Activated CD4-positive, CD25-positive, alpha-beta regulatory T cell treated with anti-CD3 and anti-CD28 coated beads, Interleukin-2, amount 50 U/mL, for 24 hours (primary cell): ENCODE measurements at regions not wholly inside any gene's neighbourhood (a gene's known extent, or its start where the extent isn't known, plus 50 kb on each side); places are given as distances from the start of the nearest gene placed in this dataset.

Experiments
- ATAC-seq, 2 donors: fragments of 150-1000 bp; cut with Tn5 transposase; one replicate each; pipeline ENCODE4 v1.10.0; 2021; ENCODE audit warnings: mild to moderate bottlenecking in 1 of 2, moderate library complexity in 1 of 2

DNA sequence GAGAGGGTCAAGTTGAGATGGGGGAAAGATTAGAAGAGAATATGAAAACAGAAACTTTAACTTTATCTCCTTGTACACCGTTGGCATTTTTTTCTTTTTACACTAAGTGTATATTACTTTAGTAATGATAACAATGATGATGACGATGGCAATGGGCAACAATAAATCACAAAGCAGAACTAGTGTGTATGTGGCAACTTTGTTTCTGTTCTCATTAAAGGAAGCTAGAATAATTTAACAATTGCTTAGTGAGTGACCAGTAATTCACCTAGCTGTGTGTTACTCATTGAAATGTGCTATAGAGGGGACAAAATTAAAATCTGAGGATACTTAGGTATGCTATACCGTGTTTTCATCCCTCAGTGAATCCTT lies 318.5 kb upstream of the TBL1XR1 start:
- no peak for ATAC-seq

DNA sequence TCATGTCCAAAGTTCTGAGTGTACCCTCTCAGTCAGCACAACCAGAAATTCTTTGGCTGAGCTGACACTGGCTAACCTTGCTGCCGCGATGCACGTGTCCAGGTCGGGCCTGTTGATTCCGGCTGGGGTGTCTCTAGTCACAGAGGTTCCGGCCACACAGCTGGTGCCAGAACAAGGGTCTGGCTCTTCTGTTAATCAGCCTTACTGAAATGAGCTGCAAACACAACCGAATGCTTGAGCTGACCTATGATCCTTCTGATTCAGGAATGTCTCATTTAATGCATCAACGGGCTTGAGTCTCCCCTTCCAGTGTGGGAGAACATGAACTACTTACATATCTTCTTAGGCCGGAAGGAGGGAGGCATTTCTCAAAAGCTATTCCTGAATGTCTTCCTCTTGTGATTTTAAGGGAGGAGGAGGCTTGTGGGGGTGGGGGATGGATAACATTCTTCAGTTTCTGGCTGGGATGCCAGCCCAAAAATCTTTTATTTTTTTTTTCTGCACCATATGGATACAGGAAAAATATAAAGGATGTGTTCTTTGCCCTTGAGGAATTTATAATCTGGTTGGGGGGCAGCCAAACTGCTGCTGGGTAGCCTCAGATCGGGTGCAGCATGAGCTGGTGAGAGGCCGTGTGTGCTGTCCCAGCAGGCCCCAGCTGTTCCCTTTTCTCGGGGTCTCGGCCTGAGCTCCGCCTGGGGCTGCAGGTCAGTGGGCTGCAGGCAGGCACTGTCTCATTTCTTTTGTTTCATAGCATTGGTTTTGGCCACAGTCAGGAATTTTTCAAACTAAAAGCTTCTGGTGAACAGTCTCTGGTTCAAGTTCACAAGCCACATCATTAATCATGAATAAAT lies 319.1 kb upstream of the TBL1XR1 start:
- ATAC-seq: no peak

DNA sequence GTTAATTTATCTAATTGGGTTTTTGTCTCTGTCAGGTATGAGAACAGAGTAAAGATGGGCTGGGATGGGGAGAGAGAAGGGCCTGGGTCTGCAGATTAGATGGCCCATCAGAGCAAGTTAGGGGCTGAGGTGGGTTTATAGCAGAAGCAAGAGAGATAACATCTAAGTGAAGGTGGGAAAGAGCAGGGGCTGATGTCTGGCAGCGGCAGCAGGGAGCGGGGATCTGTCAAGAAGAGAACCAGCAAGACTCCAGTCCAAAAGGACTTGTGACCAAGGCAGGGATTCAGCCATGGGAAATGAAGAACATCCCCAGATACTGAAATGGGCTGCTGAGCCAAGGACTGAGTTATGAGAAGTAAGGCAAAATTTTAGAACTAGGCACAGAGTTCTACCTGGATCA lies 320.6 kb upstream of the TBL1XR1 start:
- ATAC-seq: no peak

DNA sequence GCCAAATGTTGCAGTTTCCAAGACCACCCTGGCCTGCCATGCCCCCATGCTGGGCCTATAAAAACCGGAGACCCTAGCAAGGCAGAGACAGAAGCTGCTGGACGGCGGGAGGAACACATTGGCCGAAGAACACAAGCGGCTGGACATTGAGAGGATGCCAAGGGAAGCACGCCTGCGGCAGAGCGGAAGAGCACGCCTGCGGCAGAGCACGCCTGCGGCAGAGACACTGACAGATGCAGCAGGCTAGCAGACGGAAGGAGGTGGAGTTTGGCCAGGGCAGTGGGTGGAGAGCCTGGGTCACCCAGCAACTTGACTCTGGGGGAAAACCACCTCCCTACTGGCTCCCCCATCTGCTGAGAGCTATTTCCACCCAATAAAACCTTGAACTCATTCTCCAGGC lies 322.3 kb upstream of the TBL1XR1 start:
- ATAC-seq: no peak

DNA sequence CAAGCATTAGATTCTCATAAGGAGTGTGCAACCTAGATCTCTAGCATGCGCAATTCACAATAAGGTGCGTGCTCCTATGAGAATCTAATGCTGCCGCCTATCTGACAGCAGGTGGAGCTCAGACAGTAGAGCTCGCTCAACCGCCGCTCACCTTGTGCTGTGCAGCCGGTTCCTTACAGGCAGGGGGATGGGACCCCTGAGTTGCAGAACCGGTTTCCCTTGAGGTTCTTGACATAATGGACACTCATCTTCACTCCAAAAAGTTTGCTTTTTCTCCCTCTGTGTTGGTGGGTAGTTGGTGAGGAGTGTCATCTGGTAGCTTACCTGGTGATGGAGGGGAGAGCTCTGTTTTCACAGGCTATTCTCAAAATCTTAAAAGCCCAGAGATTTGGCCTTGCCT lies 324.0 kb upstream of the TBL1XR1 start:
- ATAC-seq: no peak

DNA sequence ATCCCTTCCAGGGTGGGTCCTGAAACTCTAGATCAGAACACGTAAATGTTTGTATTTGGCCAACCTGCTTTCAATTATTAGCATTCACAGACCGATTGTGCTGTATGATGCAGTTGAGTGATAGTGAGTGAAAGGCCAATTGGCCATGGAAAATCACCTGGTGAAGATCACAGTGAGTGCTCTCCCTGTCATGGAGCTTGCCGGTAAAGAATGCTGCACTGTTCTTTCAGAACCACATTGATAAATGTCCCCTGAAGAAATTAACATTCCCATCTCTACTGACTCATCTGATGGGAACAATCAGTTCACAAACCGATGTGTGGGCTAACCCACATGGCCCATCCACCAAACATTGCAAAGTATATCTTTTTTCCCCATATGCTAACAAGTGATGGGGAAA lies 324.8 kb upstream of the TBL1XR1 start:
- ATAC-seq: no peak

DNA sequence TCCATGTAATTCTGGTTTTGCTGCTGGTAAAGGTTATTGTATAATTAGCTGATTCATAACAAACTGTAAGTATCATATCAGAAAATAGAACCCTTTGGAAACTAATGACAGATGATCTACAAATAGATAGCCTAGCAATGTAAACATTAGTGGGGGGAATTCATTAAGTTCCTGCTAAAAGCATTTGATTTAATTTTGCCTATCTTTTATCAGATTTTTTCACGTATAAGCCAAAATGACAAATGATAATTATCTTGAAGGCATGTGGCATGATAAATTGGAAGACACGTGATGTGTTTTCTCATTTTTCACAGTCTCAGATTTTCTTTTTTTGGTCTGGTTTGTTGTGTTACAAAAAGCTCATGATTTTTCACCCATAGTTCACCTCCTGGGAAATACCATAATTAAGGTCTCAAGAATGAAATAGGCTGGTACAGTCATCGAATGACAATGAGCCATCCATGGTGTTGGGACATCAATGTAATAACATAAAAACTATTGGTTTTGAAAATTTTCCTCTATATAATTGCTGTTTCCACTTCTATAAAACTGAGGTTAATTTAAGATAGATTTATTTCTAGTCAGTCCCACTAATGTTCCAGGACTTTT lies 325.9 kb upstream of the TBL1XR1 start:
- no peak for ATAC-seq

DNA sequence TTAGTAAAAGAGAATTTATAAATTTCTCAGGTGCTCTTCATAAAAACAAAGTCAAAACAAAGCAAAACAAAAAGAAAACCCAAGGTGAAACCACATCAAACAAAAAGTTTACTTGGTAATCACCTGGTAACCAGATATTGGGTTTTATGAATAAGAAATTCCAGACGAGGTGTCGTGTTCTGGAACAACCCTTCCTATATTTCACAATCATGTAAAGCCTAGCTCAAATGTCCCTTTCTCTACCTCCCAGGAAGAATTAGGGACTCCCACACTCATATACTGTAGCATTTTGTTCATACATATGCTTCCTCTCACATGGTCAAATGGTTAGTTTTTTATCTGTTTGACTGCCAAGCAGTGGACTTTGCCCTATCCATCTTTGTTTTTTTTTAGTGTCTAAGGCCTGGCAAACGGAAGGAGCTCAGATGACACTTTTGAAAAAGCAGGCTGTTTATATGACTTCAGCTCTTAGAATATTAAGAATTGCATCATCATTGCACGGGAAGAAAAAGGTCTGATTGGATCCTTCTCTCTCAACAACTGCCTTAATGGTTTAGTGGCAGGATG lies 326.7 kb upstream of the TBL1XR1 start:
- ATAC-seq: no peak

DNA sequence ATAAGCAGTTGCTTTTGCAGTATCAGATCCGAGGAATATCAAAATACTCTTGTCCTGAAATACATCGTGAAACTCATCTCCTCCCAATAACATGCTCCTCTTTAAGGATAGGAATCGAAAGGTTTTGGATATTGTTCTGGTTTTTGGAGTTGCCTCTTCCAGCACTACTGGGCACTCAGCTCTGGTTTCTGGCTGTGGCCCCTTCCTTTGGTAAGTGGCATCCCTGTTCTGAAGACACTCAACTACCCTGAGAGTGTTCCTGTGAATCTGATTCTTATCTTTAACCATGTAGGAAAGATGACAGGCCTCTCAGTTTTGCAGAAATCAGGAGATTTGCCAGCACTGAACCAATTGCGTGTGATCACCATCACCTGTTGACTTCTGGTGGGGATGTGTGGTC lies 327.5 kb upstream of the TBL1XR1 start:
- no peak for ATAC-seq

DNA sequence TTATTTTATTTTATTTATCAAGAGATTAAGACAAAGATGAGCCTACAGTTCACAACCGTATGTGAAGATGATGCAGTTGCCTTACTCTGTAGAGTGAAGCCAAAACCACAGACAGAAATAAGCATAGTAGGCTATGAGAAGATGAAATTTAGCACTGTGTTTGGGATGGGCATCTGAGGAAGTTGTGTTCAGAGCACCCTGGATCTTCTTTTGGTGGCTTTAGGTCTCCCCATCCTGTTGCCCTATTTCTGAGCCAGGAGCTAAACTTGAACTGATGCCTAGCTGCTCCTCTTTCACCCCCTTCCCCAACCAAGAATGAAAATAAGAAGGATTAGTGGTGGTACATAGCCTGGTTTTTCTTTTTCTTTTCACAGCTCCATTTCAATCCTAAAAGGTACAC lies 328.1 kb upstream of the TBL1XR1 start:
- ATAC-seq: no peak

DNA sequence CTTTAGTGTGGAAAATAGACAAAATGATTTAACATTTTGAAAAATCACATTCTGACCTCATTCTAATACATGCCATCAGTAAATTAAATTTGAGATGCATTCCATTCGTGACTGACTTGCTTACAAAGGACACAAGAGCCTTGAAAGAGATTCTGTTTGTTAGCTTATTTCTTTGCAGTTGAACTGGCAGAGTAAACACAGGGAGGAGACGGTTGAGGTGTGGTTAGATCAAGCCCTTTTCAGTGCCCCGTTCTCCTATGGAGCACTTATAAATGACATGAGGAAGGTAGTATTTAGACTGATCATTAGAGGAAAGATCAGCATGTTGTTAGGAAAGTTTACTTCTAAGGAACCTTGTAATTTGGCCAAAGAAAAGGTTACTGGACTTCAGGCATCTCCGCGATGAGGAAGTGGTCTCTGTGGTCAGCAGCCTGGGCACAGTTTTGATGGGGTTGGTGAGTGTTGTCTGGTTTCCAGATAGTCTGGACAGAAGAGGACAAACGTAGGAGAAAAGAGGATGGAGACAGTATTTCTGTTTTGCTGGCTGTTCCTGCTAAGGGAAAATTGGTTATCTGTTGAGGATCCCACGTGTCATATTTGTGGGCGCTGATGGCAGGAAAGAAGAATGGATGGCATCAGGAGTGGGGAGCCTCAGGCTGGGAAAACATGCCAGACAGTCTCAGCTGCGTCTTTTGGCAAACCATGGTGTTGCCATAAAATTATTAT lies 328.9 kb upstream of the TBL1XR1 start:
- no peak for ATAC-seq

DNA sequence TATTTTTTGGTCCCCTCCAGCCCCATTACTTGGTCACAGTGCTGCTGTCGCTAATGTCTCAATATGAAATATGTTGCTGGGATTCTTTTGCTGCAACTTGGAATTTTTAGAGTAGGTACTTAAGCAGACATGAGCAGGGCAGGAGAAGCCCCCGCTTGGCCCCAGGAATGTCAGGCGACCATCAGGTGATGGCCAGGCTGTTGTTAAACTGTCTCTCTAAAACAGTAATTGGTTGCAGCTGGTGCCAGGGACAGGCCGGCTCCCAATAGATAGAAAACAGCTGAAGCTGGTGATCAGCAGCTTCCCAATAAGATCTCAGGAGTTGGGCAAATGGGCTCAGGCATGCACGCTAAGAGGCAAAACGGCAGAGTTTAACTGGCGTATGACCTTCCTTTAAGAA lies 329.9 kb upstream of the TBL1XR1 start:
- no peak for ATAC-seq

DNA sequence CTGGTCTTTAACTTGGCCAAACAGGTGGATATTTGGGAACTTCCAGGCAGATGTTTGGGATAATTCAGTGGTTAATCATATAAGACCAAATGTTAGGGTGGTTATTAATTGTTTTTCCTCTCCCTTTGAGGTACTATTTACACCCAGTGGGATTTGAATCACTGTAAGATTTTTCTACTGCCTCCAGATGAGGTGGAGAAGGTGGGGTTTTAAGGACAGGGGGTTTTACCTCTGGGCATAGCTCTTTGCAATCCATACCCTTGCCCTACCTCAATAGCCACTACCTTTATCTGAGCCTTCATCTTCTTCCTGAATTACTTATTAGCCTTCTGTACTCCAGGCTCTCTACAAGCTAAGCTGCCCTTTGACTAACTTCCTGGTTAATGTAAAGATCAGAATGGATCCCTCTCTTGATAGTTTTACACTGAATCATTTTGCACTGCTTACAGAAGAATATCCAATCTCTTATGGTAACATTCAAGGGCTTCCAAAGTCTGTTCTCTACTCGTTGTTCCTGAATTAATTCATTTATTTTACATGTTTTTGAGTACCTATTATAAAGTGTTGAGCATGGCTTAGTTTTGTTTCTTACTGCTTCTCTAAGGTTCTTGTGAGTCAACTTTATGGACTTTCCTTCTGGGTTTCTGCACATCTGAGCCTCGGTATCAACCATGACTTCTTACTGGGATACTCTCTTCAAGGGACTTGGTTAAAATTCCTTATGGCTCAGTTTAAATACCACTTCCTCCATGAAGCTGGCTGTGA lies 331.2 kb upstream of the TBL1XR1 start:
- no peak for ATAC-seq

DNA sequence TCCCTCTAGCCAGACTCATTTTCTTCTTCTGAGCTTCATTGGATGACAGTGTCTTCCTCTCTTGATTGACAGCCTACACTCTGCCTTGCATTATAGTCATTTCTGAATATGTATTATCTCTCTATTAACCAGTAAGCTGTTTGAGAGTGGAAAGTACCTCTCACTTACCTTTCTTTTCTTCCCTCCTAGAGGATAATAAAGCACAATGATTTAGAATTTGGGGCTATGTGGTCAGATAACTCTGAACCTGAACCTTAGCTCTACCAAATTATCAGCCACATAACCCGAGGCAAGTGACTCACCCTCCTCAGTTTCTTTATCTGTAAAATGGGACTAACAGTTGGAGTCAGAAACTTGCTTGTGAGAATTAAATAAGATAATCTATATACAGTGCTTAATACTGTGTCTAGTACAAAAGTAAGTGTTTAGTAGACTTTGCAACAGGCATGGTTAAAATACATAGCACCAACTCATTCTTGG lies 331.8 kb upstream of the TBL1XR1 start:
- ATAC-seq: peak in 1 of 2 donors; percentile 63

DNA sequence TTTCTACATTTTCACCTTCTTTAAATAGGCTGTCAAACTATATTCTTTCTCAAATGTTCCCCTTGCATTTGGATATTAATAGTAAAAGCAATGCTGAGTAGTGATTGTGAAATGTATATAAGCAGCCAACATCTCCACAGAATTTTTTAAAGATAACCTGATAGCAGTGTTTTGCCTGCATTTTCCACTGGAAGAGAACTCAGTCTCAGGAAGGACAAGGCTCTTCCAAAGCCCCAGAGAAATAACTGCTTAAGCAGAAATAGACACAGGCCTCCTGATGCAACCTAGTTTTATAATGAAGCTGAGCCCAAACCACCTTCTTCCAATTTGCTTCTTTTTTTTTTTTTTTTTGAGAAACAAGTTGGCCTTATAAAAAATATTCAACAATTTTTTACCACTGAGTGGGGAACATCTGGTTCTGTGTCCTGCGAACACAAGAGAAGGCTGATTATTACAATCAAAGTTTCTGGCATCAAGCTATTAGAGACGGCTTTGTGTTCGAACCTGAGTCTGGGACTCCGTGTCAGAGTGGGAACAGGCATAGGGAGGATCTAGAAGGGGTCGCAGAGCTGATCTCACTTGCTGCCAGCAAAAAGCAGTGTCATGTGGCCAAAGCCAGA lies 332.5 kb upstream of the TBL1XR1 start:
- ATAC-seq: no peak

DNA sequence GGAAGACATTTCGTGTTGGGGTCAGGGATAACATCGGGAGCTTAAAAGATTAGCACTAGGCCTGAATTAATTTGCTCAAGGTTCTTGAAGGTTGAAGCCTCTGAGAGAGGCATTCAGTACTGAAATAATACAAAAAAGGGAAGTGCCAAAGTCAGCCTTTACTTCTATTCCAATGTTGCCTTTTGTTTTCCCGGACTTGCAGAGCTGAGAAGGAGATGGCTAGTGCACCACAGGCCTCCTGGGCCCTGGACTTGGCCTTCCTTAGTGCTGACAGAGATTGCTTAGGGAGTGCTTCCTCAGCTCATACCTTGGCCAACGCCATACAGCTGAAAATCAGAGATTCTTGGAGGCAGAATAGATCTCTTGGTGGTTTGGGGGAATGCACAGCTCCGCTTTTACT lies 333.6 kb upstream of the TBL1XR1 start:
- ATAC-seq: no peak

DNA sequence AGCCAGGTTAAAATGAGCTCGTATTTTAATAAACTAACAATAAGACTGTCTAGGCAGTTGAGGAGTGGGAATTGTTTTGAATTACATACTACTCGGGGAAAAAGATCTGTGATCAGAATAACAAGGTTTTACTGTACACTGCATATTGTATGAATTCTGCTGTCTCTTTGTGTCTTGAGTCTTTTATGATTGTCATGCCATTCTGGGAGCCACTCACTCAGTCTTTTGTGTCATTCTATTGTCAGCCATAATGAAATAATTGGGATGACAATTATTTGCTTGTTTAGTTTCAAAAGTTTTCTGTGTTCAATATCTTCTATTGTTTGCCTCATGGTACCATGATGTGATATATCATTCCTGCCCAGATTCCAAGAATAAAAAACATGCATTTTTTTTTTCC lies 339.6 kb upstream of the TBL1XR1 start:
- ATAC-seq: no peak

DNA sequence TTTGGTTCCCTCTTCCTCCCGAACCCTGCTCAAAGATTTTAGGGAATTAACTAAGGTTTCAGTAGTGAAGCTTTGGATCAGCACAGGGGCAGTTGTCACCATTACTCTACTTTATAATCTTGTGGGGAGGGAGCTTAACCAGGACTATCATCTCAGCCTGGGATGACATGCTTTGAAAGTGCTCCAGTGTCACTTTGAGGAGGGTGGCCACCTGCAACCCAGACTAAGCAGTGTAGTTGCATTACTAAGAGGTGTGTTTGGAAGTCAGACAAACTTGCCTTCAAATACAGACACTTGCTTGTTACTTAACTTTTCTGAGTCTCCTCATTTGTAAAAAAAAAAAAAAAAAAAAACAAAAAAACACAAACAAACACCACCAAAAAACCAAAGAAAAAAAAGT lies 340.3 kb upstream of the TBL1XR1 start:
- no peak for ATAC-seq

DNA sequence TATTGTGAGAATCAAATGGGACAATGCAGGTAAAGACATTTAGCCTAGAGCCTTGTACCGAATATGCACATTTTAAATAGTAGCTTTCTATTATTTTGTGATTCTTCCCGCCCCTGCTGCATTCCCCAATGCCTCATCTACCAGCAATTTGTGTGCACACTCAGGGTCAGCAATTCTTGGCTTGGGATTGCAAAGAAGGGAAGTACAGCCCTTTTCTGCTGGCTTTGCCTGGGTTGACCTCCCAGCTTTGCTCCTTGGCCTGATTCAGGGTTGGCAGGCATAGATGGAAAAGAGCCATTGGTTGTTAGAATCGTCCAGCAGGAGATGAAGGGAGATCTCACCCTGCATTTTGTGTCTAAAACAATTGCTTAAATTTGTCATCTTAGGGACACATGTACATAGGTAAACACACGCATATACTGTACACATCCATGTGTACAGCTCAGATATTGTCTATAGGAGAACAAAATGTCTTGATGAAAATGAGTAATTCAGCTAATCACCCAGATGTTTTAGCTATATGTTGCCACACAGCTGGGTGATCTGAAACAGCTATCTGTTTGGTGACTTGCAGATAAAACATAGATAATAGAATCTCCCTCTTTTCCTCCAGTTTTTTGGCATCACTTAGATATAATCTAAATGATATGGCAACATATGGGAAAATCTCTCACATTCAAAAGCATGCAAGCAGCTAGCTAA lies 340.9 kb upstream of the TBL1XR1 start:
- no peak for ATAC-seq

DNA sequence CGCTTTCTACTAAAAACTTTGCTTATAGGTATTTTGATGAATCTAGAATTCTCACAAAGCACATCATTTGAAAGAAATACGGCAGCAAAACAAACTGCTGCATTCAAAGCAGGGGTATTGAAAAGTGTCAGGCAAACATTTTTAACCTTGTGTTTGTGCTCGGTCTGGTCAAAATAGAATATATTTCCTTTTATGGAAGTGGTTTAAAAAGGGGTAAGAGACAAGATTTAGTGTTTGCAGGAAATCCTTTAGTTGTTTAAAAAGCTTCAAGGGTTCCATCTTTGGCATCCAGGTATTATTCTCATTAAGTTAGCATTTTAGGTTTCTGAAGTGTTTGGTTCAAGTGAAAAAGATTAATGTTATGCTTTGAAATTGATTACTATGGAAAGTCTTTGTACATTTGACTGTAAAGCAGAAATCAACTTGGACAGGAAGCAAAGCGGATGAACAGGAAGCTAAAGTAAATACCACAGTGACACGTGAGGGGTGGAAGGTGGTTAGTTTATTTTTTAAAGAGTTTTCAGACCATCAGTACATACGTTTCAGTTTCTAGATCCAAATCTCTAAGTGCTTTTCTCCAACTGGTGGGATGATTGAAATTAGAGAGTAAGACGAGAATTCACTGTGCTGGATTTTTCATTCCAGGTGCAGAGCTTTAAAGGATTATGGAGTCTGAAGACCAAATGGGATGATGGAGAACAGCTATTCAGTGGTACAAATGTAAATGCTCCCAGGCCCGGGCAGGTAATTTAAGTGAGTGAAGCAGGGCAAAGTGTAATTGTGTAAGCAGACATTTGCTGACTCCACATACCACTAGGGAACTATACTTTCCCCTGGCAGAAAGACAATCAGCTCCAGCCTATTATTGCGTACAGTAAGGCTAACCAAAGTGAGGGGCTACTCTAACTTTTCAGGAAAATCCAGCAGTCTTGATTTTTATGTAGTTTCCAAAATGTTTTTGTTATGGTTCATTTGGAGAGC lies 341.8 kb upstream of the TBL1XR1 start:
- peak in 1 of 2 donors; percentile 13 for ATAC-seq
